GM20000 (cell line): ENCODE measurements at regions not wholly inside any gene's neighbourhood (a gene's known extent, or its start where the extent isn't known, plus 50 kb on each side); places are given as distances from the start of the nearest gene placed in this dataset.

Experiments
- DNase-seq: peaks from one replicate; pipeline ENCODE4 v3.0.0; 2012; ENCODE audit warnings: low spot score
- TF ChIP-seq, protein P1 (sequence below): IDR thresholded peaks from 2 replicates; pipeline ENCODE4 v1.5.1; 2012; ENCODE audit warnings: mild to moderate bottlenecking, control low read depth; ENCODE audit errors: extremely low read depth, missing control alignments

DNA sequence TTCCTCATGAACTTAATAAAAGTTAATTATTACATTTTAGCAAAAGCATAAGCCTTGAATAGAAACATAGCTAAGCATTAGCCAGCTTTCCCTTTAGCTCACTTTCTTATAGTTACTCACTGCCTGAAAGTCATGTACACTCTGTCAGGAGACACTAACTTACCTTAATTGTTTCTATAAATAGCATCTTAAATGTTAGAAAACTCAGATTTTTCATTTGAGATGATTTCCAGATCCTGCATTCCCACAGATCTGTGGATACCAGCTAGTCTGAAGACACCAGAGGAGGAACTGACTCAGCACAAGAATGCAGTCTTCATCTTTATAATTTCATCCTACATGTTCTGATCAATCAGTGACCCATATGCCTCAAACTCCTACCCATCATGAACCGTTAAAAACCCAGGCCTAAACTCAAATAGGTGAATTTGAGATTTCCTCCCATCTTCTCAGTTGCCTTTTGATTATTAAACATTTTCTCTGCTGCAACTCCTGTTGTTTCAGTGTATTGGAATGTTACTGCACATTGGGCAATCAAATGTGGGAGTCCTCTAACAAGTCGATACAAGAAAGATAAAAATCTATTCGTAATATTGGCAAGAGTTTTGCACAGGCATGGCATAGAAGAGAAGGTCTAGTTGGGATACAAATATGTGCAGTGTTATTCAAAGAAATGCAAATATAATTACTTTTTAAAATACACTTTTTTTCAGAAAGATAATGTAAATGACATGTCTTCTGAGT is 857.4 kb upstream of the CDH2 start:
- DNase-seq = no peak
- TF ChIP-seq, protein P1, sequence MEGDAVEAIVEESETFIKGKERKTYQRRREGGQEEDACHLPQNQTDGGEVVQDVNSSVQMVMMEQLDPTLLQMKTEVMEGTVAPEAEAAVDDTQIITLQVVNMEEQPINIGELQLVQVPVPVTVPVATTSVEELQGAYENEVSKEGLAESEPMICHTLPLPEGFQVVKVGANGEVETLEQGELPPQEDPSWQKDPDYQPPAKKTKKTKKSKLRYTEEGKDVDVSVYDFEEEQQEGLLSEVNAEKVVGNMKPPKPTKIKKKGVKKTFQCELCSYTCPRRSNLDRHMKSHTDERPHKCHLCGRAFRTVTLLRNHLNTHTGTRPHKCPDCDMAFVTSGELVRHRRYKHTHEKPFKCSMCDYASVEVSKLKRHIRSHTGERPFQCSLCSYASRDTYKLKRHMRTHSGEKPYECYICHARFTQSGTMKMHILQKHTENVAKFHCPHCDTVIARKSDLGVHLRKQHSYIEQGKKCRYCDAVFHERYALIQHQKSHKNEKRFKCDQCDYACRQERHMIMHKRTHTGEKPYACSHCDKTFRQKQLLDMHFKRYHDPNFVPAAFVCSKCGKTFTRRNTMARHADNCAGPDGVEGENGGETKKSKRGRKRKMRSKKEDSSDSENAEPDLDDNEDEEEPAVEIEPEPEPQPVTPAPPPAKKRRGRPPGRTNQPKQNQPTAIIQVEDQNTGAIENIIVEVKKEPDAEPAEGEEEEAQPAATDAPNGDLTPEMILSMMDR = no peak

DNA sequence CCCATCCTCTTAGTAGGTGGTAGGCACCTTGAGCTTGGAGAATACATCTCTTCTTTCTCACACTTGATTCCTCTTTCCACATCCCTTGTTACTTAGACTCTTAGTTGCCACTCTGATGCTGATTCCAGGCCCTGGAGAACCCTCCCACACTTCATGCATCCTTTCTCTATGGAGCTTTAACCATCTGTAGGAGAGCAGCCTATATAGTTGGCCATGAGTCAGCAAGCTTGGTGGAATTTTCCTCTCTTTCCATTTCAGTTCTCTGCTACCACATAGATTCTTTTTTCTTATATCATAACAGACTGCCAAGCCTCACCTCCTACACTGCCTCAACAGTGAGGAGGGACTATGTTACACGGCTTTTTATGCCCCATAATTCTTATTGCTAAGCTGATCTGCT is 851.6 kb upstream of the CDH2 start:
- TF ChIP-seq, protein P1 = no peak
- no peak for DNase-seq

DNA sequence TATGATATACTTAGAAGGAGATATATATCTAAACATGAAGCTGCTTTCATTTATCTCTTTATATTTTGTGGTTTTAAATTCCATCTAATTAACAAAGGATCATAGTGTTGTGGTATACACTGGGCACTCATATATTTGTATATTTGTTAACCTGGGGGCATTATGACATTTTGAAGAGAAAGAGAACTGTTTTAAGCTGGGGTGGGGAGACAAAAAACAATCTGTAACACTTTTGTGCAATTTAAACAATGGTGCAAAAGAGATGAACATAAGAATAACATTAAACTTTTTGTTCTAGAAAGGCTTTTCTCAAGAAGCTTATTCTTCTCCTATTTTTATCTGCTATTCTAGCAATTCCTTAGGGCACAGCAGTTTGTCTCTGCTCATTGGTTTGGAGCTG is 842.0 kb upstream of the CDH2 start:
- DNase-seq = no peak
- TF ChIP-seq, protein P1 = no peak

DNA sequence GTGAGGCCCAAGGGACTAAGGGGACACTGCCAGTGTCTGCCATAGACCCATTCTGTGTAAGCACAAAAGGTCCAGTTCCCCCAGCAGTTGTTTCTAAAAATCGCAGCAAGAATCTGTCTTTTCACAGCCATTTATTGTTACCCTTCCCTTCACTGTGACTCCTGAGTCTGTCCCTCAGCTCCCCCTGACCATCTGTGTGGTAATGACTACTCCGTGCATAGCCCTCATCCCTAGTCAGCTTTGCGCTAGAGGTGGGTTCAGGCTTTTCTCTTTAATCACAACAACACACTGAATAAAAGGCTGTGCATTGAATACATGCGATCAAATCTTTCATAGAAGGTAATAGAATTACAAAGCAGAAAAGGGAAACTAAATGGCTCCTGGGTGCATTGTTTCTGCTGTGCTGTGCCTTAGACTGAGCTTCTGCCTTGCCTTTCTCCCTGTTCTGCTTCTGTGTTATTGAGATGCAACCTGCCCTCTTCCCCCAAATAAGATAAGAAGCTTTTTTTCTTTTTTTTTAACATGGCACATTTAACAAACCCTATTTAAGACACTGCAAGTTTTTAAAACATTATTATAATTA is 836.0 kb upstream of the CDH2 start:
- TF ChIP-seq, protein P1 = no peak
- no peak for DNase-seq

DNA sequence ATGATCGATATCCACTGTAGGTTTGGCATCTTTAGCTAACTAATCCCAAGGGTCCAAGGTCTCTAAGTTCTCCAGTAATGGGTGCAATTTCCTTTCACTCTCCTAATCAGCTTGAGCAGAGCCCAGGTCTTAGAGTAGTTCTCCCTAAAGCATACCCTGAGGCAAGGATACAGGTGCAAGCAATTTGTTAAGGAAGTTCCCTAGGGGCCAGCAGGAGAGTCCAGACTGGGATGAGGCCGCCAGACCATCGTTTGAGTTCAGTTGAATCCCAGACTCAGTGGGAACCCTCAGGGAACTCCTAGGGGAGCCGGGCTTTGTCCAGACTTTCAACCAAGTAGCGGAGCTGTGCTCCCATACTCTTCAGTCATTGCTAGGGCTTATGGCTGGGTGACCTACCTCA is 835.4 kb upstream of the CDH2 start:
- DNase-seq = no peak
- TF ChIP-seq, protein P1 = no peak

DNA sequence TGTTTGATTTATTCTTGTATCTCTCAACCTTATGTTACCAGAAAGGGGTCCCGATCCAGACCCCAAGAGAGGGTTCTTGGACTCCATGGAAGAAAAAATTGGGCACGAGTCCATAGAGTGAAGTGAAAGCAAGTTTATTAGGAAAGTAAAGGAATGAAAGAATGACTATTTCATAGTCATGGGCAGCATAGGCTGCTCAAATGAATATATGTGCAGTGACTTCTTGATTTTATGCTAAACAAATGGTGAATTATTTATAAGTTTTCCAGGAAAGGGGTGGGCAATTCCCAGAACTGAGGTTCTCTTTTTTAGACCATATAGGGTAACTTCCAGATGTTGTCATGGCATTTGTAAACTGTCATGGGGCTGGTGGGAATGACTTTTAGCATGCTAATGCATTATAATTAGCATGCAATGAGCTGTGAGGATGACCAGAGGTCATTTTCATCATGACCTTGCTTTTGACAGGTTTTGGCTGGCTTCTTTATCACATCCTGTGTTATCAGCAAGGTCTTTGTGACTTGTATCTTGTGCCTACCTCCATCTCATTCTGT is 832.4 kb upstream of the CDH2 start:
- no peak for DNase-seq
- TF ChIP-seq, protein P1 = no peak

- DNase-seq = no peak
- TF ChIP-seq, protein P1 = no peak
Observed at GRCh38 chr18:29008809-29009208, 831.9 kb upstream of the CDH2 start.
